Tibial nerve (tissue), 3 donors: ENCODE measurements at regions not wholly inside any gene's neighbourhood (a gene's known extent, or its start where the extent isn't known, plus 50 kb on each side); places are given as distances from the start of the nearest gene placed in this dataset.

Source experiments
- POLR2A ChIP-seq, 2 donors: fragments of 450-650 bp; IDR thresholded peaks; one replicate each; pipeline ENCODE4 v1.6.1; 2017; ENCODE audit warnings: antibody characterized with exemption in 2 of 2, mild to moderate bottlenecking in 2 of 2, moderate library complexity in 2 of 2
- TF ChIP-seq, protein P1 (sequence below), 5 experiments: fragments of 200-600 bp in 3 of 5; fragments of 450-650 bp in 2 of 5; sonication (generic) in 3 of 5; IDR thresholded peaks; one replicate each; pipeline ENCODE4 v1.5.1; 2016 to 2019; ENCODE audit warnings: antibody characterized with exemption in 5 of 5, mild to moderate bottlenecking in 3 of 5, moderate library complexity in 2 of 5

- no peak for TF ChIP-seq POLR2A (IDR thresholded peaks at IDR 0.05)
- TF ChIP-seq, protein P1, sequence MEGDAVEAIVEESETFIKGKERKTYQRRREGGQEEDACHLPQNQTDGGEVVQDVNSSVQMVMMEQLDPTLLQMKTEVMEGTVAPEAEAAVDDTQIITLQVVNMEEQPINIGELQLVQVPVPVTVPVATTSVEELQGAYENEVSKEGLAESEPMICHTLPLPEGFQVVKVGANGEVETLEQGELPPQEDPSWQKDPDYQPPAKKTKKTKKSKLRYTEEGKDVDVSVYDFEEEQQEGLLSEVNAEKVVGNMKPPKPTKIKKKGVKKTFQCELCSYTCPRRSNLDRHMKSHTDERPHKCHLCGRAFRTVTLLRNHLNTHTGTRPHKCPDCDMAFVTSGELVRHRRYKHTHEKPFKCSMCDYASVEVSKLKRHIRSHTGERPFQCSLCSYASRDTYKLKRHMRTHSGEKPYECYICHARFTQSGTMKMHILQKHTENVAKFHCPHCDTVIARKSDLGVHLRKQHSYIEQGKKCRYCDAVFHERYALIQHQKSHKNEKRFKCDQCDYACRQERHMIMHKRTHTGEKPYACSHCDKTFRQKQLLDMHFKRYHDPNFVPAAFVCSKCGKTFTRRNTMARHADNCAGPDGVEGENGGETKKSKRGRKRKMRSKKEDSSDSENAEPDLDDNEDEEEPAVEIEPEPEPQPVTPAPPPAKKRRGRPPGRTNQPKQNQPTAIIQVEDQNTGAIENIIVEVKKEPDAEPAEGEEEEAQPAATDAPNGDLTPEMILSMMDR (IDR thresholded peaks at IDR 0.05) = no peak
Measured at GRCh38 chr5:91978221-91978882, 595.2 kb upstream of the ARRDC3 start.
